IPS DF 4.7 (cell line): ENCODE measurements at regions not wholly inside any gene's neighbourhood (a gene's known extent, or its start where the extent isn't known, plus 50 kb on each side); places are given as distances from the start of the nearest gene placed in this dataset.

Experiments used
- DNase-seq: peaks from one replicate; pipeline ENCODE4 v3.0.0-alpha.2; 2013; ENCODE audit warnings: low spot score; ENCODE audit errors: extremely low read depth

DNA sequence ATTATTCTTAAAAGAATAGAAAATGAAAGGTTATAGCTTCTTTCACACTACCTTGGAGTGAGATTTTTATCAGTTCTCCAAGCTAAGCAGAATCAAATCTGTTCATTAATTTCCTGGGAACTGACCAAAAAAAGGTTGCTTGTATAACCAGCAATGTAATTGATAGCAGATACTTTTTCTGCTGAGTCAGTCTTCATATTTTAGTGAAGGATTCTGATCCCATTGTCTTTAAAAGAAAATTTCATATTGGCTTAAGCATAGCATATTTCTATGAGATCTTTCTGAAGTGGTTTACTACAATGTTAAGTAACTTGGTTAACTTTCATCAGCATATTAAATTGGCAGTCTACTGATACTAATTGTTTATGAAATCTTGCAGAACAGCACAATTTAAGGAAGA is 338.0 kb downstream of the TMX3 start:
- DNase-seq = no peak

GRCh38 chr18:68362907-68363306 is 352.0 kb downstream of the TMX3 start:
- DNase-seq = no peak

DNA sequence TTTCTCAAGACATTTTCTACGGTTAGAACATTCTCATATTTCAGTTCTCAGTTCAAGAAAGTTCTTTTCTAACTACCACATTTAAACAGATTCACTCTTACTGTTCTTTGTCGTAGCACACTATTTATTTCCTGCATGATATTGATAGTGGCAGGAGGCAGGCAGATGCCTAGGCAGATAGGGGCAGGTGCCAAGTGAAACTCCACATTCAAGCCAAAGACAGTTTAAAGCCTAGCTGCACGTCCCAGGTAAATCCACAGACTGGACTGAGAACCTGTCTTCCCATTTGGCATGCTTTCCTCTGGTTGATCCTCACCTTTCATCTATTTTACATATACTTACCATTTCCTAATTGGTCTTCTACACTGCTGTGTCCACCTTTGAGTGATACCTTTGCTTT is 359.3 kb downstream of the TMX3 start:
- no peak for DNase-seq

GRCh38 chr18:68354176-68354575 is 360.7 kb downstream of the TMX3 start:
- DNase-seq = no peak

- DNase-seq = no peak
Measured at GRCh38 chr18:68342039-68342659, 372.8 kb downstream of the TMX3 start.

- DNase-seq = no peak
Measured at GRCh38 chr18:68340606-68341005, 374.3 kb downstream of the TMX3 start.

DNA sequence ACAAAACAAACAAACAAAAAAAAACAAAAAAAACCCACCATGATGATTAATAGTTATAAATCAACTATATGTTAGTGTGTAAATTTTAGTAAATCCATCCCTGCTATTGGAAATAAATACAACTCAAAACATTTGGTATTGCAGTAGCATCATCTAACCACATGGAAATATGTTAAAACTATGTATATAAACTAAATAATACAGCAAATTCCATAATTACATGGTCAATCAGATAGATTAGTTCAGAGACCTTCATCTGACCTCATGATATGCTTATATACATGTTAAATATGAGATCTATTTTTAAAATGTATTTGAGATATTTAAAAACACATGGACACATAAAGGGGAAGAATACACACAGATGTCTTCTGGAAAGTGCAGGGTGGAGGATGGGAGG is 384.2 kb downstream of the TMX3 start:
- DNase-seq = no peak

DNA sequence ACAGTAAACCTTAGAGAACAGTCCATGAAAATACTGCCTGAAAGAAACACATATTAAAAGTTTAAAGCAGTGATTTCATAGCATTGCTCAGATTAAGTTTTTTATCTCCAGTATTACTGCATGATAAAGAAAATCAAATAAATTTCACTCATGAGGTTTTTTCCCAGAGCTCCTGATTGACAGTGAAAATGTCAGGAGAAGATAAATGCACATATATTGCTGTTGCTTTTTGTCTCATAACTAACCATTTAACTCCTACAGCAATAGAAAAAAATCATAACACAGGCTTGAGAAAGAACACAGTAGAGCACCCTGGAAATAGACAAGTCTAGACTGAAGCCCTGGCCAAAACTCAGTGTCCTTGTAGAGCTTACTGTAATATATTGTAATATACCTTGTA is 391.0 kb downstream of the TMX3 start:
- DNase-seq = no peak

GRCh38 chr18:68316636-68317035 is 398.3 kb downstream of the TMX3 start:
- no peak for DNase-seq

DNA sequence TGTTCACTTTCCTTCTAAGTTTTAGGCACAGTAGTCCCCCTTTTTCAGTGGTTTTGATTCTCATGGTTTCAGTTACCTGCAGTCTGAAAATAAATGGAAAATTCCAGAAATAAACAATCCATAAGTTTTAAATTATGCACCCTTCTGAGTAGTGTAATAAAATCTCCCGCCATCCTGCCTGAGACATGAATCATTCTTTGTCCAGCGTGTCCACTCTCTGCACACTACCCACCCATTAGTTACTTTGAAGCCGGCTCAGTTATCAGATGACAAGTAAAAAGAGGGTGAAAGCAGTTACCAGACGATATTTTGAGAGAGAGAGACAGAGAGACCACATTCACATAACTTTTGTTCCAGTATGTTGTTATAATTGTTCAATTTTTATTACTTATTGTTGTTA is 400.5 kb downstream of the TMX3 start:
- DNase-seq = no peak

GRCh38 chr18:68301441-68301840 is 413.5 kb downstream of the TMX3 start:
- no peak for DNase-seq

- DNase-seq = no peak
Measured at GRCh38 chr18:68299906-68300305, 415.0 kb downstream of the TMX3 start.

DNA sequence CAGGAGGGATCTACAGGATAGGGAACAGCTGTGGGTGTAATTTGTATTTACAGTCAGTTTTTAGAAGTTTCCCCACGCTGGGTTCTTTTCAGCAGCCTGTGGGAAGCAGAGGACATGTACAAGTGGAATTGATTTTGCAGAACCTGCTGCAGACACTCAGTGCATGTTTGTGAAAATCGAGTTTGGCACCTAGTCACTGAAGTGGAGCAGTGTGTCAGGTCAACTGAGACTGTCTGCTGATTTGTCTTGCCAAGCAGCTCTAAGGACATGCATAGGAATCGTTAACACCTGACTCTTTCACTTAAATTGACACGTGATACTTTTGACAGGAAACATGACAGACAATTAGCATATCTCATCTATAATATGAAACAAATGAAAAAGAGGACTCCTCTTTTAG is 416.6 kb downstream of the TMX3 start:
- DNase-seq = no peak

DNA sequence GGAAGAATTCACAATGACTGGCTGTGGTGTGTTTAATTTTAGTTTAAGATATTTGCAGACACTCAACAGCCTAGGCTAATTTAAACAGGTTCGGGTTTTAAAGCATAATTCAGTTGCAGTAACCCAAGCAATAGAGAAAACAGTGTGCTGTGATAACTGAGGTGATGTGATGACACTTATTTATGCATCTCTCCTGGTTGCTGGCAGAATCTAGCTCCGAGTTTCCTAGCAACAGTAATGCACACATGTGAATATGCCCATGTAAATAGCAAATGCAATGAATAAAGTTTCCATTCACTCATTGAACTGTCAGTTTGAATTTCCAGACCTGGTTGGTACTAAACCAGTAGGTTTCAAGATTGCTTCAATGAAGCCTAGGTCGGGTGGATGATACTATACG is 426.5 kb downstream of the TMX3 start:
- DNase-seq = no peak

DNA sequence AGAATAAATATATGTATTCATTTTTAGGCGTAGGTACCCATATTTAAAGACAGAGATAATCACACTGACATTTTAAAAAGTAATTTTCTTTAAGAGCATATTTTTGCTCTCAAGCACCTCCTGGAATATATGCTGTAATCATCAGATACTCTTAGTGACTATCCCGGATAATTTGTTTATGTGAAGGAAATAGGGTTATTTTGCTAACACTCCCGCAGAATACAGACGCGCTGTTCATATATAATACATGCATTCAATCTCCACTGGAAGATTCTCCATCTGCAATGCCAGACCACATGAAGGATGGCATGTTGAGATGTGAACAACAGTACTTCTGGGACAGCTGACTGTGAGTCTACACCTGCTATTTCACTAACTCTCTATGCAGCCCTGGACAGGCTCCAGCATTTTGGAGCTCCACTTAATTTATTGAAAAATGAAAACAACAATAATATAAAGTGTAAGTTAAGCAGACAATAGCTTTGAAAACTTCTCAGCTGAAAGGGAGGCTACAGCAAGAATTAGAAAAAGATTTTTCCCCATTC is 430.6 kb downstream of the TMX3 start:
- no peak for DNase-seq

DNA sequence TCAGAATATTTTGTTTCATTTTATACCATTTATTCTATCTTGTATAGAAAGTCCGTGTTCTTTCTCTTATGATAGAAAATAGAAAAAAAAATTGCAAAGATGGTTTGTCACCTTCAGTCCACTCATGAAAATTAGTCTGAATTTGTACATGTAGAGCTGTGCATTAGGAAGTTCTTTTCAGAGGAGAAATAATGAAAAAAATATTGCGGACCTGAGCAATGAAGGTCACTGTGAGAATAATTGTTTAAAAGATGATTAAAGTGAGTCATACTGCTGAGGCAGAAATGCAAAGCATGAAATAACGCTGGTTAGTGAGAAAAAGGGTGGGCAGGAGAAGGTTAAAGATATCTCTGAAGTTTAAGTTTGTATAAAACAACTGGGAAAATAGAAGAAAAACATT is 431.1 kb downstream of the TMX3 start:
- DNase-seq = no peak

DNA sequence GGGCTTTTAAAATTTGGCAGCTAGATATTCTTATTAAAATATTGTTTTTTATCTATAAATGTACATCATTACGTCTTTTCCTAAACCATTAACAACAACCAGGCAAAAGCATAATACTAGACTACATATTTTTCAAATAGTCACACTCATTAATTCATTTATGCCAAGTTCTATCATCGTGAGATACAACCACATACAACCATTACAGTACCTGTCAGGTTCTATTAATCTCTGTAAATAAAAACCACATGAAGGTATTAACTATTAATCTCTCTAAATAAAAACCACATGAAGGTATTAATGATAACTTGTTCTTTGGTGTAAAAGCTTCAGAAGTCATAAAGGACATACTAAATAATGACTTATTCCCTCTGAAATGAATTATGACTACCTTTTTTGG is 432.7 kb downstream of the TMX3 start:
- DNase-seq = no peak

- no peak for DNase-seq
Measured at GRCh38 chr18:68275616-68276015, 439.3 kb downstream of the TMX3 start.

DNA sequence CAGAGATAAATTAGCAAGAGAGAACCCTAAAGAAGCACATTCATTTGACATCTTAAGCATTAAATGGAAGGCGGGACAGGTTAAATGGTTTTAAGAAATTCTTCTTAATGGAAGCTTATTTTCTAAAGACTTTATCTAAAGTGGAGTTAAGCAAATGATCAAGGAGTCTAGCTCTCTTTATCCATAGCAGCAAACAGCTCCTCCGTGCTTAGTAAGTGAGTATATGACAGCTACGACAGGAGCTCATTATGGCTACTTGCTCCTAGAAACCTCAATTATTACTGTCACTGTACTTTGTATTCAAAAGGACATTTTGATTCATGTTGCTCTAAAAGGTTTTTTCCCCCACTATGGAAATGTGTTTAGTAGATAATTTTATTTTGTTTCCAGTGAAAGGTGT is 444.9 kb downstream of the TMX3 start:
- DNase-seq = no peak

- no peak for DNase-seq
Measured at GRCh38 chr18:68267583-68267982, 447.3 kb downstream of the TMX3 start.

- no peak for DNase-seq
Measured at GRCh38 chr18:68263481-68263880, 451.4 kb downstream of the TMX3 start.

DNA sequence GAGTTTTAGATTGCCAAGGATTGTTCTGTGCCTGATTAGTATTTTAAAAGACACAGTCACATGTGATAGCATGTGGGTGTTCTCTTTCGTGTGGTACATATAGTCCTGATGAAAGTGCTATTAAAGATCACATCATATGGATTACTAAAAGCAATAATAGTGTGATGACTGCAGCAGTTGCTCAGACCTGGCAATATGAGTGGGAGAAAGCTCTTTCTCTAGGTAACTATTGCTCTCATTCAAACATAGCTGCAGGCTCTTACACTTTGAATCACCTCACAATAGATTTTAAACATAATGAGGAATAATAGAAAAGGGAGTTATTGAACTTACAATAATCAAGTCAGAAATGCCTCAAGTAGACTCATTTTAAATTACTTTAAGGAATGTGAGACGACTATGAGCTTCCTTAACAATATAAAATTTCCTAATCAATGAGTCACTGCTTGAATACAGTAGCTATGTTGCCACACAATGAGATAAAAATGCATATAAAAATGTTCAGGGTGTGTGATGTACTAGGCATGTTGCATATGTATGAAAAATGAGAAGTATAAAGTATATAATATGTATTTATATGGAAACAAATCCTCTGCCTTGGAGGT is 452.1 kb downstream of the TMX3 start:
- no peak for DNase-seq

GRCh38 chr18:68256418-68257067 is 458.4 kb downstream of the TMX3 start:
- DNase-seq = no peak
